Activated T-cell treated with anti-CD3 and anti-CD28 coated beads, Interleukin-2, amount 50 U/mL, for 48 hours (primary cell): ENCODE measurements at regions not wholly inside any gene's neighbourhood (a gene's known extent, or its start where the extent isn't known, plus 50 kb on each side); places are given as distances from the start of the nearest gene placed in this dataset.

Source experiments
- DNase-seq, 2 experiments: peaks; one replicate each; pipeline ENCODE4 v3.0.0-alpha.2; 2020

GRCh38 chr5:174338185-174339010 lies 292.9 kb downstream of the NSG2 start:
- no peak for DNase-seq

GRCh38 chr5:174339130-174339529 lies 293.6 kb downstream of the NSG2 start:
- no peak for DNase-seq

DNA sequence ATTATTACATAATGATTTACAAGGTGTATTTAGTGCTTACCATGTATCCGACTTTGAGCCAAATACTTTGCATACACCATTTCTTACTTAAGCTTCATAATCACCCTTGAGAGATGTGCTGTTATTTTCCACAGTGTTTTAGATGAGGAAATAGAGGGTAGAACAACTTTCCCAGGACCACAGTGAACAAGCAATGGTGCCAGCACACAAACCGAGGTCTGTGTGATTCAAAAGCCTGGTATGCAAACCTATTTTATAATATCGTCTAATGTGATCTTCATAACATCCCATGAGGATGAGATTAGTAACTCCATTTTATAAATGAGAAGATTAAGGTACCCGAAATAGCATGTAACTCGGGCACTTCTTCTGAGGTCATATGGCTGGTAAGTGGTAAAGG lies 294.7 kb downstream of the NSG2 start:
- DNase-seq: no peak

DNA sequence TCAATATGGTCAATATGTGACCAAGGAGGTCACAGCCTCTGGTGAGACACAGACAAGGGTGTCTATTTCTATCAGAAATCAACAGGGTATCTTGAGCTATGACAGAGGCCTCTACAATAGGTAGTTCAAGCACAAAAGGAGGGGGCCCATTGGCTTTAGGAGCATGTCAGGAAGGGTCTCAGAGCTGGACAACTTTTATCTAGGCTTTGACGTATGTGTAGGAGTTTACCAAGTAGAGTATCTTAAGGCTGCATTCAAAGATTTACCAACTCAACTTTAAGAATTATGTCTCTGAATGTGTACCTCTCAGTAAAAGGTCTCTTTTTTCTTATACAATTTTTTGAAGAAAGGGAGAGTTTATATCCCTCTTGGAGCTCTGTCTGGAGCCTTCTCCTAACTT lies 297.2 kb downstream of the NSG2 start:
- no peak for DNase-seq

DNA sequence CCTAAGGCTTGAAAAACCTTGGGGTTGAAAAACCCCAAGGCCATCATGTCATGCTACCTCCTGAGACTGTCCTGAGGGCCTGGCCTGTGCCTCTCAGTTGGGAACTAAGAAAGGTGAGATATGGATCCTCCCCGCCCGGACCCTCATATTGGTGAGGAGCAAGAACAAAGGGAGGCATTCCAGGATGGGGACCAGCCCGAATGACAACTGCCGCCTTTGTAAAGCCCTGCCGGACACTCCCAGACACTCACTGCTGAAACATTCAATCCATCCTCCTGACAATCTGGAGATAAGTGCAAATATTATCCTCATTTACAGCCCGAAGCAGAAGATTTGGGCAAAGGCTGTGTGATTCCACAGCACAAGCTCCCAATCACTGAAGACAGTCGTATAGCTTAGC lies 298.3 kb downstream of the NSG2 start:
- DNase-seq: no peak

GRCh38 chr5:174344335-174344734 lies 298.8 kb downstream of the NSG2 start:
- no peak for DNase-seq

GRCh38 chr5:174347183-174347582 lies 301.7 kb downstream of the NSG2 start:
- no peak for DNase-seq

DNA sequence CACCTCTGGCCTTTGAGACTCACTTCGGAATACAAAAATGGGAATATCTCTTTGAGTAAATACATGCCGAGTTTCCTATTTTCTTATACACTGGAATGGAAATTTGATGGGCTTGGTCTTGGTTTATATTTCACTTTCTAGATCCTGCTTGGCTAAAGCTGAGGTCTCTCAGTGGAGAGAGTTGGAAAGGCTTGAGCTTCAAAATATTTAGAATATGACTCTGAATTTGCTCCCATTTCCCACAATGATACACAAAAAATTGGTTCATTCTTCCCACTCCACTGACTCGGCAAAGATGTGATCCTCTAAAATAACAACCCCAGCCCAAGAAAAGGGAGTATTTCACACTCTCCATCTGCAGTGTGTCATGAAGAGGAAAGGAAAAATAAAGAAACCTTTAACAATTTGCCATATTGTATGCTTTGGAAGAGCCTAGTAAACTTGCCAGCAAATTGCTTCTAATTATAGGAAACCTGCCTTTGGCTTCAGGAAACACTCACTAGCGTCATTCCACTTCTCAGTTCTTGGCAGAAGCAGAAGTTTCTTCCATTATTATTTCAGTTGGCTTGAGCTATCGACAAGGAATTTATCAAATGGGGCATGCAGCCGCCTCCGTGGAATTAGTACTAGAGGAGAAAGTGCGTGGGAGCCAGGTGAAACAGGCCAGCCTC lies 302.9 kb downstream of the NSG2 start:
- DNase-seq: no peak

DNA sequence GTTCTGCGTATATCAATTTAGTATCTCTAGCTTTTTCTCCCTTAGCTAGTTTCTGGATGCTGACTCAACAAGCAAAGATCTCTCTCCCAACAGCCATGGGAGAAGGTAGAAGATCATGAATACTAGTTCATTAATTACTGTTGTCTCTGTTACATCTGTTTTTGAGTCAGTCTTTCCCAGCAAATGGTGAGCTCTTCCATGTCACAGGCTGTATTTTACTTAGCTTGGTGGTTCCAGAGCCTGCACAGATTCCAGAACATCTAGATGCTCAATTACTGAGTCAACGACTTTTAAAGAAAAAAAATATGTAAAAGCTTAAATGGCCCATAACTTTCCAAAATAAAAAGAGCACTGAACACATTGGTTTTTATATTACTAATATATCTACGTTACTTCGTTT lies 307.2 kb downstream of the NSG2 start:
- no peak for DNase-seq

- no peak for DNase-seq
Observed at GRCh38 chr5:174354571-174354970, 309.1 kb downstream of the NSG2 start.

GRCh38 chr5:174355208-174355612 lies 309.7 kb downstream of the NSG2 start:
- no peak for DNase-seq

- no peak for DNase-seq
Observed at GRCh38 chr5:174355995-174356394, 310.5 kb downstream of the NSG2 start.

GRCh38 chr5:174356536-174356935 lies 311.0 kb downstream of the NSG2 start:
- no peak for DNase-seq

- no peak for DNase-seq
Observed at GRCh38 chr5:174358276-174358675, 312.8 kb downstream of the NSG2 start.

- DNase-seq: no peak
Observed at GRCh38 chr5:174359071-174359470, 313.6 kb downstream of the NSG2 start.

- DNase-seq: no peak
Observed at GRCh38 chr5:174362514-174362913, 317.0 kb downstream of the NSG2 start.

DNA sequence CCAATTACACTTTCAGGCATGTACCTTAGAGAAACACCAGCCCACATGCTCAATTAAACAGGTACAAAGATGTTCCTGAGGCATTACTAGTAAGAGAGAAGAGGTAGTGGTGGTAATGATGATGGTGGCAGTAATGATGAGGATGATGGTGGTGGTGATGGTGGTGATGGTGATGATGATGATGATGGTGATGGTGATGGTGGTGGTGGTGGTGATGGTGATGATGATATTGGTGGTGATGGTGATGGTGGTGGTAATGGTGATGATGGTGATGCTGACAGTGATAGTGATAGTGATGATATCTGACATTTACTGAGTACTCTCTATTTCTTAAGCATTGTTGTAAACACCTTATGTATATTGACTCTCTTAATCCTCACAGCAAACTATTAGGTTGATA lies 318.4 kb downstream of the NSG2 start:
- no peak for DNase-seq

DNA sequence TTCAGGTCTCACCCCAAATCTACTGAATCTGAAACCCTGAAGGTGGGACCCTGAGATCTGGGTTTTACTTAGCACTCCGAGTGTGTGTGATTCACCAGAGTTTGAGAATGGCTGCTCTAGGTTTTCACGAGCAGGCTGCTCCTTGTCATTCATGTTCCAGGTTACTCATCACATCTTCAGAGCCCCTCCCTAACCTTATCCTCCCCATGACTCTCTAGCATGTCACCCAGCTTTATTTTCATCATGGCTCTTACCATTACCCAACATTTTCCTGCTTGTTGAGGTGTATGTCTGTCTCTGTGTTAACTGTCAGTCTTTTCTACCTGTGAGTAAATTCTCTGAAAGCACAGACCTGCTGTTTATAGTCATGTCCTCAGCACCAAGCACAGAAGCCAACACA lies 319.2 kb downstream of the NSG2 start:
- no peak for DNase-seq

DNA sequence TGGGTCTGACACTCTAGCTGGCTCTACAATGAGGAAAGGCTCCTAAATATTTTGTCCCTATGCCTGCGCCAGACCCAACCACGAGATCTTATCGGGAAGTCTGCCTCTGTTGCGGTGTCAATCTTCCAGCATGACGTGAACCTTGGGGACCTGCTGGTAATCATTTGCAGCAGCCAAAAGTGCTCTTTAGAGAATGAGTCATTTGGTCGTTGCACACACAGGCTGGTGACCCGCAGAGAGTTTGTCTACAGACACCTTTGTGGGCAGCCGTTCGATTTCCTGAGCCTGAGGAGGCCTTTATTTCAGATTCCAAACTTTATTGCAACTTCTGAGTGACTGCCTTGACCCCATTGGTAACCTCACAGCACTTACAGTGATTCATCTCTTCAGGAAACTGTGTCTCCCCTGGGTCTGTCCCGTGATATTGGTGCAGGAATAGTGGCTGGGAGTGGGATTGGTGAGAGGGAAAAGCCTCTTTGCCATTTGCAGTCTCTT lies 326.1 kb downstream of the NSG2 start:
- DNase-seq: no peak

DNA sequence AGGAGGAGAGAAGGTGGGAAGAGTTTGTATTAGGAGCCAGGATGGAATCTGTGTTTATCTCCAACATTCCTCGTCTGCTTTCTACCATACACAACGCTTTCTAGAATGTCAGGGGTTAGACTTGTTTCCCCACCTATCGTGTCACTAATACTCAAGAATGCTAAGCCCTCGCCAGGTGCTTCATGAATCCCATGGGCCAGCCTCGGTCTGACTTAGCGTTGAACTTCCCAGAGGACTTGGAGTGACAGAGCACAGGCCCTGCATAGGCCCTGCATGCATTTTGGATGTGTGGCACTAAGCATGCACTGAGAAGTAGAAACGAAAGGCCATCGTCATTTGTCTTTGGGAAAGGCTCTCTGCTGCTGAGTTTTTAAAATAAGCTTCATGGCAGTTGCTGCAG lies 328.7 kb downstream of the NSG2 start:
- DNase-seq: no peak

GRCh38 chr5:174376056-174376455 lies 330.6 kb downstream of the NSG2 start:
- DNase-seq: no peak

GRCh38 chr5:174376726-174377373 lies 331.3 kb downstream of the NSG2 start:
- DNase-seq: no peak

DNA sequence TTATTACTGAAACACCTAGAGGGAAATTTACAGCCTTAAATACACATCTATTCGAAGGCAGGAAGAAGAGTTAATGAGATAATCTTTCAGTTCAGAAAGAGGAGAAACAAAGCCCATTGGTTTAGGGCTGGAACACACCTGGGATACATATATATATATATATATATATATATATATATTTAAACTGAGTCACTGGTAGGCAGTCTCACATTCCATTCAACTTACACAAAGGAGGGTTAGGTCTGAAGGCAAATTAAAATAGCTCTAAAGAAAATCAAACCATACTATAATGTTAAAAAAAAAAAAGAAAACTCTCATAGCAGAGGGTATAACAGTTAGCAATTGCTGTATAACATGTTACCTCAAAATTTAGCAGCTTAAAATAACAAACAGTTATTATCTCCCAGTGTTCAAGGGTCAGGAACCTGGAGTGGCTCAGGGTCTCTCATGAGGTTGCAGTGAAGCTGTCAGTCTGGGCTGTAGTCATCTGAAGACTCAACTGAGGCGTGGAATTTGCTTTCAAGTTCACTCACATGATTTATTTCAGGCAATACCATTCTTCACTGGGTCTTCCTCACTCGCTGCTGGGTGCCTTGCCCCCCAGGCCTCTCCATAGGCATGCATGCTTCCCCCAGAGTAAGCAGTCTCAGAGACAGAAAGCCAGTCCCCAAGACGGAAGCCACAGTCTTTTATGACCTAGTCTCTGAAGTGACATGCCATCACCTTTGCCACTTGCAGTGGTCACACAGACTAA lies 332.8 kb downstream of the NSG2 start:
- DNase-seq: no peak
